Activated CD4-positive, alpha-beta T cell treated with anti-CD3 and anti-CD28 coated beads for 48 hours (primary cell): ENCODE measurements at regions not wholly inside any gene's neighbourhood (a gene's known extent, or its start where the extent isn't known, plus 50 kb on each side); places are given as distances from the start of the nearest gene placed in this dataset.

Experiments
- DNase-seq: peaks from one replicate; pipeline ENCODE4 v3.0.0-alpha.2; 2020

DNA sequence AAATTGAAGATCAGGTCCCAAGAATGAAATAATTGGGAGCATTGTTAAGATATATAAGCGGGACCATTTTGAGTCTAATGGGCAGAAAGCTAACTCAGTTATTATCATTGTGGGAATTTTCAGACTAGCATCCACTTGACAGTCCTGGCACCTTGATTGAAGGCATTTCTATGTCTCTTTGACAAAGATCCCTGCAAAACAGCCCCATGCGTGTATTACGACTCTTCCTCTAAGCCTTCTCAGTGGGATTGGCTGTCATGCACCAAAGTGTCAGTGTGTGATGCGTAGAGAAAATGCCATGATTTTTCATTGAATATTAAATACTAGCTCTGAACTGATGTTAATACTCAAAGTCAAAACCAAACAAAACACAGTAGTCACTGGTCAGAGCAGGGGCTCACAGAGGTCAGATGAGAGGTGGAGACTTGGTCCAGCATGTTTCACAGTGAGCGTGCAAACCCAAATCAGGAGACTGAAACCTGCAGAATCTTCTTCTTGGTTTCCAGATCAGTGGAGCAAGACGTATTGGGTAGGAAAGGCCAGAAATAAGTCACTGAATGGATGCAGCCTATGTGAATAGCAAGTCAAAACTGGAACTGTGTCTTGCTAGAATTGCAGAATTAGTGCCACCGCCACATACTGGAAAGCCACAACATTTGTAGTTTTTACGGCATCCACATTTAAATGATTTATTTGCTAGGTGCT is 303.6 kb upstream of the AKR1E2 start:
- DNase-seq, result no peak

DNA sequence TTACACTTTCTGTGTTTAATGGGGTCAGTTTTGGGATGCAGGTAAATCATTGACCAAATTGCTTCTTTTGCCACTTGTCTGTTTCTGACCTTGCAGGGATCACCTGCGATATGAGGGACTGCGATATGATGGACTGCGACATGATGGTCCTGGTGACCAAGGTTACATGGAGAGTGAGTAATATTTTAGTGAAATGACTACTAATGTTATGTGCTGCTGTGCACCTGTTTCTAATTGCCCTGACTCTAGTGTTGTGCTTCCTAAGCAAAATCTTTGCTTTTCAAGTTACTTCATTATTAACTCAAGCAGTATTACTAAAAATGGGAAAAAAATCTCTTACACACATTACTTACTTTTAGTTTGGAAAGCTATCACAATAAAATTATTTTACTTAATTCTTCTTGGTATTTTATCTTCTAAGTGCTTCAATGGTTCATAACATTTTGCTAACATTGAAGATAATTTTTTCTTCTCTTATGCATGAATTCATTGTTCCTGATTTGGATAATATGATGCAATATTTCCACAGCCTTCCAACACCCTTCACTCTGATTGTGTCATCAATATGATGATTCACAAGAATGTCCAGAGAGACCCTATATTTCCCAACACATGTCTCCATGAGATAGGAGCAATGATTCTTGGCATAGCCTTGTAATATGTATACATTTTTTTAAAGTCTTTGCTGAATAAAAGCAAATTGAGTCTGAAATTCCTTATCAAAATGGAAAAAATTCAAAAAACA is 306.2 kb upstream of the AKR1E2 start:
- no peak for DNase-seq

DNA sequence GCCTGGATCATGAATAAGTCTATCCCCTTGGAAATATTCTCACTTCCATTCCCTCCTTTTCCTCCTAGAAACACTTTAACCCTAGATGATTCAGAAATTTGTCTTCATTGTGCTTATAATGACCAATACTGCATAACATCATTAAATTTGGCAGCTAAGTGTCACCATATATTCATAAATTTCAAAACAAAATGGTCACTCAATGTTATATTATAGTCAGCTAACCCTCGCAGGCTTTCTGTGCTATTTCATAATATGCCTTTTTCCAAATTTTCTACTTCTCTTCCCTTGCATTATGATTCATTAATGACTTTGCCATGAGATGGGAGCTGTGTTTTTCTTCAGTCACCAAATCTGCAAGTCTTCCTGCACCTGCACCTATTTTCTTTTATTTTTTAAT is 308.3 kb upstream of the AKR1E2 start:
- DNase-seq, result no peak

DNA sequence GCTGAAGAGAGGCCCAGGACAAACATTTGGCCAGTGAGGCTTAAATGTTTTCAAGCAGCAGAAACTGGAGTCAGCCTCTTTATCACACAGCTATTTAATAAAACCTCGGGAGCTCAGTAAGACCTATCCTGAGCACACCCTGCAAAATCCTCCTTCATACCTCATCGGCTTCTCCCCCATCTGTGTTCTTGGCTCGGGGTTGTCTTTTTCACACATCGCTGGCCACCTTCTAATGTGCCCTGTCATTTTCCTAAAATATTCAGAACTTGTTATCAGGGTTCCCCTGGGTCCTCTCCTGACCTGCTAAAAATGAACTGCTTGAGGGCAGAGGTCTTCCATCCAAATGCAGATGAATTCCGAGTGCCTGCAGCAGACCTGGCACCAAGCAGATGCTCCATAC is 310.3 kb upstream of the AKR1E2 start:
- DNase-seq, result no peak

GRCh38 chr10:4514445-4515108 is 311.4 kb upstream of the AKR1E2 start:
- DNase-seq, result peak; percentile 9

GRCh38 chr10:4512671-4513240 is 313.3 kb upstream of the AKR1E2 start:
- DNase-seq, result peak; percentile 17

GRCh38 chr10:4512196-4512595 is 313.8 kb upstream of the AKR1E2 start:
- no peak for DNase-seq

DNA sequence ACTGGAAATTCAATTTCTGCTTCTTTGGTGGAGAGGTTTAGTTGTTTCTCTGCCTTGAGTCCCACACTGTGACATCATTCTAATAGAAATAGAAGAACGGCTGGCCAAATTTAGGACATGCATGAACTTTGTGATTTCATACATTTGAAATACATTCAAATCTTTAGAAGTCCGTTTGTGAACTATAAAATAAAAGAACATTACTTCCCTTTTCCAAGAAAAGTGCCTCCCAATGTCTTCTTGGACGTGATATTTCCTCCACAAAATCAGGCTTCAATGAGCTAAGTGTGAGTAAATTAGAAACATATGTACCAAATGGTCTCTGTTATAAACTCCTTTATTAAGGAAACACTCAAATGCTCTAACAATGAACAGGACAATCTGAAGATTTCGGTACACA is 314.5 kb upstream of the AKR1E2 start:
- DNase-seq, result no peak

- DNase-seq, result no peak
Observed at GRCh38 chr10:4509405-4509804, 316.6 kb upstream of the AKR1E2 start.

GRCh38 chr10:4506095-4506494 is 319.9 kb upstream of the AKR1E2 start:
- no peak for DNase-seq

- no peak for DNase-seq
Observed at GRCh38 chr10:4504550-4504949, 321.5 kb upstream of the AKR1E2 start.

GRCh38 chr10:4503076-4503475 is 322.9 kb upstream of the AKR1E2 start:
- no peak for DNase-seq

DNA sequence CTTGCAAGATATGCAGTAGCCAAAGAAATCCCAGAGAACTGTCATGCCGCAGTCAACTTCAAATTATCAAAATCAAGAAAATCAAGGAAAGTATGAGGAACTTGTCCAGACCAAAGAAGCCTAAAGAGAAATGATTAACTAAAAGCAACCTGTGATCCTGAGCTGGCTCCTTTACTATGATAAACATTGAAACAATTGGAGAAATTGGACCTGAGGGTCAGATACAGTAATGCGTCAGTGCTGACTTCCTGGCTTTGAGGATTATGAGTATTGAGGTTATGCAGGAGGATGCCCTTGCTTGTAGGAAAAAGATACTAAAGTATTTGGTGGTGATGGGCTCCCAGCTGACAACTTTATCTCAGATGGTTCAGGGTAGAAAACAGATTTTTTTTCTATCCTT is 324.7 kb upstream of the AKR1E2 start:
- no peak for DNase-seq

DNA sequence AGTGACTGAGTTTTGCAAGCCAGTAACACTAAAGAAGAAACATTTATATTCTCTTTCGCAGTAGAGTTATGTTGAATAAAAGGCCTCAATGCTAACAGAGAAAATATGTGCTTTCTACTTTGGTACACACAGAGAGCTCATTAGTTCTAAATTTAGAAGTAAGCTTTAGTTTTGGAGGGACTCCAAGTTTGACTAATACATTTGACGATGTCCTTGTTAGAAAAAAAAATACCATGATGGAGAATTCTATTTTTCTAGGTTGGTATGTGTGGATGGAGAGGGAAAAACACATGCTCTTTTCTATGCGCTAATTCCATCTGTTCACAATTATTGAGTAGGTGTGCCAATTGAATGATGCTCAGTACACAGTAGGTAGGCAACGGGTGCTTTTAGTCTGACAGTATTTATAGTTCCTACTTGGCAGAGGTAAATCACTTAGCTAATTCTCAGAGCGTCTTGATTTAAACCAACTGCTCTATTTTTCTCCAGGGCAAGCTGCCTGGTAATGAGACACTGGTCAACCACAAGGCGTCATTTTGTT is 327.2 kb upstream of the AKR1E2 start:
- DNase-seq, result no peak

- no peak for DNase-seq
Observed at GRCh38 chr10:4494551-4494950, 331.5 kb upstream of the AKR1E2 start.

DNA sequence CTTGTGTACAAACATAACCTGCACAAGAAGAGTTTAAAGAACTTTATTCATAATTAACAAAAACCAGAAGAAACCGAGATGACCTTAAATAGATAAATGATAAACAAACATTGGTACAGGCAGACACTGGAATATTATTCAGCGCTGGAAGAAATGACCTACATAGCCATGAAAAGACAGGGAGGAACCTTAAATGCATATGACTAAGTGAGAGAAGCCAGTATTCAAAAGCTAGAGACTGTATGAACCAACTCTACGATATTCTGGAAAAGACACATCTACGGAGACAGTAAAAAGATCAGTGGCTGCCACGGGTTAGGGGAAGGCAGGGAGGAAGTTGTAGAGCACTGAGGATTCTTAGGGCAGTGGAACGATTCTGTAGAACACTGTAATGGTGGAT is 333.8 kb upstream of the AKR1E2 start:
- no peak for DNase-seq

- DNase-seq, result no peak
Observed at GRCh38 chr10:4488904-4489303, 337.1 kb upstream of the AKR1E2 start.

DNA sequence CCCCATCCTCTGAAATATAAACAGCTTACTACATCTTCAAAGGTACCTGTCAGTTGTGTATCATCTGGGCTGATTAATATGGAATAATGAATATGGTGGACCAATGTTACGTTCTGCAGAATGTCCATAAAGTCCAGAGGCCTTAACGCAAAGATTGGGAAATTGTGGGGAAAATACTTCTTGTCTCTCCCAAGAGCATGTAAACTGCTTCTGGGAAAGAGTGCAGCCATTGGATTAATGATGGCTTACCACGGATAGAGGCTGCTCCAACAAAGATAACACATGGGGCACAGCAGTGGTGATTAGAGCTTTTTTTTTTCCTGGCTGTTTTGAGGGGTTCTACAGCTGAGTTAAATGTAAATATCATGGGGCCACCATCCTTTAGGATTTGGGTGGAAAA is 340.4 kb upstream of the AKR1E2 start:
- no peak for DNase-seq

DNA sequence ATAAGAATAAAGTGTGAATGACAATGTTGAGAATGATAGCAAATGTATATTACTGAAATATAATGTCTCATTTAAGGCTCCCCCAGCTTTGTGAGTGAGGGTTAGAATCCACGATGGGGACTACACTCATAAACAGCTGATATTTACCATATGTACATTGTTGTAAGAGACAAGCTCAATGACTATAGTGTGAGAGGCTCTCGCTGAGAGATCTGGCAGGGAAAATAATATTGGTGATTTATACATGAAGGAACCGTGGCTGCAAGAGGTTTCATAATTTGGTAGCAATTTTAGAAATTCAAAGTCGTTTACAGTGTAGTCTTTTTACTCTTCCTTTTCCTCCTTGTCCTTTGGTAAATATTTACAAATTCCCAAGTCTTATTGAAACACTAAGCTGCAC is 342.2 kb upstream of the AKR1E2 start:
- no peak for DNase-seq

DNA sequence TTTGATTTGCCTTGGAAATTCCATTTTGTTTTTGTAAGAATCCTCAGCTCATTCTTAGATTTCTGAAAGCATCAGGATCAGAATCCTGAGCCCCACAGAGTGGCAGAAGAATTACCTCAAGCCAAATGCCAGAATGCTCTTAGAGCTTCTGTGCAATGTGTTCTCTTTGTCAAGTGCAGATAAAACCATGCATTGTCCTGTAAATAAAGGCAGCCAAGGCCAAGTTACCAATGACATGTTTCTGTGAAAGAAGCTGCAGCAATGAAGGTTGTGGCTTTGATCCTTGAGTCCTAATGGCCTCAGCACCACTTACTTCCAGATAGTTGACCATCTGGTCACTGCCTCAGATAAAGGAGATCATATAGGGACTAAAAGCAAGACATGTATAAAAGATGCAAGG is 343.3 kb upstream of the AKR1E2 start:
- DNase-seq, result no peak

DNA sequence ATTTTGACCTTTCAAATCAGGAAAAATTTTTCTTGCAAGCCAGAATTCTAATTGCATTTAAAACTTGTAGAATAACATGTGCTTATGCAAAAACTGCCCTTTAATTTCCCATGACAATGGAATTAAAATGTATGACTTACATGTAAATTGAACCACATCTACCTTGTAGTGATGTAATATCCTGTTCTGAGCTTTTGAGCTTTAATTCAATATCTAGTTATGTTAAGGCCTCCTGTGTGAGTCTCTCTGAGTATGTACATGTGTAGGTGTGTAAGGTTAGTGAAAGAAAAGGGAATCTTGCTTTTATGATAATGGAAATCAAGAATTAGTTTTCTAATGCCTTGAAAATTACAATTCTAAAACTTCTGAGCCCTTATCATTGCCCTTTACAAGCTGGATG is 344.8 kb upstream of the AKR1E2 start:
- no peak for DNase-seq

- DNase-seq, result no peak
Observed at GRCh38 chr10:4479342-4479741, 346.7 kb upstream of the AKR1E2 start.

GRCh38 chr10:4477664-4478063 is 348.3 kb upstream of the AKR1E2 start:
- no peak for DNase-seq
